ENCODE measurements at regions not wholly inside any gene's neighbourhood (a gene's known extent, or its start where the extent isn't known, plus 50 kb on each side); places are given as distances from the start of the nearest gene placed in this dataset.

DNA sequence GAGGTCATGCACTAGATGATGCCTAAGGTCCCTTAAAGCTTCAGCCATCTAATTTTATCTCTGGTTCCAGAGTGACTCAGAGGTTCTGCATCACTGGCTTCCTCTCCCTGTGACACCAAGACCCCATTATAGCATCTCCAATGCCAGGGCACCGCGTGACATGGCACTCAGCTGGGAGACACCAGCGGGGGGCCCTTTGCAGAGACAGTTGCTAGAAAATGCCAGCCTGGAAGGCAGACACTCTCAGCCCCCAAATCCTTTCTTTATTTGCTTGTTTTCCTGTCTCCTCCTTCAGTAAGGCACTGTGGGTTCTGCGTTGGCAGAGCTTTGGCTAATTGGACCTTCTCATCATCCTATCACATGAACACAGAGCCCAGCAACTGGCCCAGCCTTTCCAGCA is 123.5 kb upstream of the VRK1 start:
- Histone ChIP-seq H3K4me2 (ENCODE audit: low read length) (no peak overlapping the region), H4K20me1 (ENCODE audit: insufficient read depth, low read length) (no peaks in the 10 kb centered on the region), H3K27me3 (ENCODE audit: insufficient read depth, low read length) (no peaks in the 10 kb centered on the region), H3K36me3 (ENCODE audit: insufficient read depth, low read length) (no peaks in the 10 kb centered on the region), H3K79me2 (ENCODE audit: insufficient read depth, low read length) (no peaks in the 10 kb centered on the region), H3K9me3 (ENCODE audit: insufficient read depth, low read depth, low read length) (no peaks in the 10 kb centered on the region), H2AFZ (ENCODE audit: low read depth, low read length) (no peak overlapping the region), H3K4me1 (ENCODE audit: insufficient read depth, low read length) (no peaks in the 10 kb centered on the region), H3K27ac (ENCODE audit: low read depth, low read length) (no peak overlapping the region), H3K9ac (ENCODE audit: low read length) (no peak overlapping the region), H3K4me3 (ENCODE audit: insufficient read depth, low read depth, low read length) (no peak overlapping the region)
- H3K4me3 Mint-ChIP-seq (ENCODE audit: unreplicated experiment): no peak overlapping the region
- no peak for TF ChIP-seq EZH2 (IDR thresholded peaks at IDR 0.05; ENCODE audit: insufficient read depth, low read length)
- TF ChIP-seq, protein P1, sequence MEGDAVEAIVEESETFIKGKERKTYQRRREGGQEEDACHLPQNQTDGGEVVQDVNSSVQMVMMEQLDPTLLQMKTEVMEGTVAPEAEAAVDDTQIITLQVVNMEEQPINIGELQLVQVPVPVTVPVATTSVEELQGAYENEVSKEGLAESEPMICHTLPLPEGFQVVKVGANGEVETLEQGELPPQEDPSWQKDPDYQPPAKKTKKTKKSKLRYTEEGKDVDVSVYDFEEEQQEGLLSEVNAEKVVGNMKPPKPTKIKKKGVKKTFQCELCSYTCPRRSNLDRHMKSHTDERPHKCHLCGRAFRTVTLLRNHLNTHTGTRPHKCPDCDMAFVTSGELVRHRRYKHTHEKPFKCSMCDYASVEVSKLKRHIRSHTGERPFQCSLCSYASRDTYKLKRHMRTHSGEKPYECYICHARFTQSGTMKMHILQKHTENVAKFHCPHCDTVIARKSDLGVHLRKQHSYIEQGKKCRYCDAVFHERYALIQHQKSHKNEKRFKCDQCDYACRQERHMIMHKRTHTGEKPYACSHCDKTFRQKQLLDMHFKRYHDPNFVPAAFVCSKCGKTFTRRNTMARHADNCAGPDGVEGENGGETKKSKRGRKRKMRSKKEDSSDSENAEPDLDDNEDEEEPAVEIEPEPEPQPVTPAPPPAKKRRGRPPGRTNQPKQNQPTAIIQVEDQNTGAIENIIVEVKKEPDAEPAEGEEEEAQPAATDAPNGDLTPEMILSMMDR (IDR thresholded peaks at IDR 0.05; ENCODE audit: insufficient read depth, low read depth, low read length): no peak
- H3K4me1 Mint-ChIP-seq (ENCODE audit: low read depth, unreplicated experiment): no peaks in the 10 kb centered on the region
- peaks cover 32% of the 10 kb centered on the region for H3K27me3 Mint-ChIP-seq (ENCODE audit: low read depth, unreplicated experiment)
- no peak for DNase-seq (ENCODE audit: low read depth)
- no peaks in the 10 kb centered on the region for H3K36me3 Mint-ChIP-seq (ENCODE audit: low read depth, unreplicated experiment)
- H3K9me3 Mint-ChIP-seq (ENCODE audit: unreplicated experiment): peaks cover 5% of the 10 kb centered on the region
- no peak for FAIRE-seq
- no peak overlapping the region for H3K27ac Mint-ChIP-seq (ENCODE audit: unreplicated experiment)

DNA sequence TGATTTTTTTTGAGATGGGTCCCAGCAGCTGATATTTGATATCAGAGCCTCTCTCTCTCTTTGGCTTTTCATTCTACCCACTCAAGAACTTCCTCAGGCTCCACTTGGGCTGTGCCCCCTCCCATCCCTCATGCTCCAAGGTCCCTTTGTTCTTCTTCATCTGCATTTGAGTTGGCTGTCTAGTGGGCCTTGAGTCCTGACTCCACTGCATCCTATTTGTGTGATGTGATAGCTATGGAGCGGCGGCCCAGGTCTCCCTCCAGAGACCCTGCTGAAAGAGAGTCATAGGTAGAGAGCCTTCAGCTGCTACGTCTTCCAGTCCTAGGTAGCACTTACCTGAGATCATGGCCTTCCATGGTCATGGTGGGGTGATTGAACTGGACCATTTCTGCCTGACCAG is 123.1 kb upstream of the VRK1 start:
- Histone ChIP-seq H3K4me3 (ENCODE audit: insufficient read depth, low read depth, low read length) (no peak overlapping the region), H3K4me2 (ENCODE audit: low read length) (no peak overlapping the region), H3K9me3 (ENCODE audit: insufficient read depth, low read depth, low read length) (no peaks in the 10 kb centered on the region), H3K4me1 (ENCODE audit: insufficient read depth, low read length) (no peaks in the 10 kb centered on the region), H2AFZ (ENCODE audit: low read depth, low read length) (no peak overlapping the region), H3K9ac (ENCODE audit: low read length) (no peak overlapping the region), H3K36me3 (ENCODE audit: insufficient read depth, low read length) (no peaks in the 10 kb centered on the region), H3K27ac (ENCODE audit: low read depth, low read length) (no peak overlapping the region), H4K20me1 (ENCODE audit: insufficient read depth, low read length) (no peaks in the 10 kb centered on the region), H3K27me3 (ENCODE audit: insufficient read depth, low read length) (no peaks in the 10 kb centered on the region), H3K79me2 (ENCODE audit: insufficient read depth, low read length) (no peaks in the 10 kb centered on the region)
- DNase-seq (ENCODE audit: low read depth): no peak
- no peak overlapping the region for H3K27ac Mint-ChIP-seq (ENCODE audit: unreplicated experiment)
- TF ChIP-seq, protein P1 (IDR thresholded peaks at IDR 0.05; ENCODE audit: insufficient read depth, low read depth, low read length): no peak
- no peak for TF ChIP-seq EZH2 (IDR thresholded peaks at IDR 0.05; ENCODE audit: insufficient read depth, low read length)
- no peaks in the 10 kb centered on the region for H3K4me1 Mint-ChIP-seq (ENCODE audit: low read depth, unreplicated experiment)
- H3K4me3 Mint-ChIP-seq (ENCODE audit: unreplicated experiment): no peak overlapping the region
- H3K36me3 Mint-ChIP-seq (ENCODE audit: low read depth, unreplicated experiment): no peaks in the 10 kb centered on the region
- peaks cover 5% of the 10 kb centered on the region for H3K9me3 Mint-ChIP-seq (ENCODE audit: unreplicated experiment)
- peaks cover 31% of the 10 kb centered on the region for H3K27me3 Mint-ChIP-seq (ENCODE audit: low read depth, unreplicated experiment)
- FAIRE-seq: no peak

DNA sequence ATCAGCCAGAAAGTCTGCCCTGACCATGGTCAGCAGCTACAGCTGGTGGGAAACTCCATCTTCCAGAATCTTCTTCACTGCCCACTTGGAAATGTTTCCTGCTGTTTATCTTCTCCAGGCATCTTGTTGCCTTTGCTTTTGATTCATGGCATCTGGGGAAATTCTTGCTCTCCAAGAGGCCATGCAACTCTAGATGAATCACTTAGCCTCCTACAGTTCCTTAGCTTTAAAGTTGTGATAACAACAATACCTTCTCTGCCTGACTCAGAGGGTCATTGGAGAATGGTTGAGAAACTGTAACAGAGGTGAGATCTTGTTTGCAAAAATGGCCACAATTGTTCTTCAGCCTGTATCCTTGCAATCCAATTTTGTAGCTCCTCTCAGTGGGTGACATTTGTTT is 121.0 kb upstream of the VRK1 start:
- no peak overlapping the region for H3K4me2 ChIP-seq (ENCODE audit: low read length)
- H3K4me1 ChIP-seq (ENCODE audit: insufficient read depth, low read length): no peaks in the 10 kb centered on the region
- no peak overlapping the region for H3K9ac ChIP-seq (ENCODE audit: low read length)
- H3K36me3 ChIP-seq (ENCODE audit: insufficient read depth, low read length): no peaks in the 10 kb centered on the region
- H3K9me3 Mint-ChIP-seq (ENCODE audit: unreplicated experiment): peaks cover 5% of the 10 kb centered on the region
- H3K27ac ChIP-seq (ENCODE audit: low read depth, low read length): no peak overlapping the region
- FAIRE-seq: no peak
- no peaks in the 10 kb centered on the region for H3K4me1 Mint-ChIP-seq (ENCODE audit: low read depth, unreplicated experiment)
- no peaks in the 10 kb centered on the region for H3K27me3 ChIP-seq (ENCODE audit: insufficient read depth, low read length)
- no peaks in the 10 kb centered on the region for H3K79me2 ChIP-seq (ENCODE audit: insufficient read depth, low read length)
- H3K9me3 ChIP-seq (ENCODE audit: insufficient read depth, low read depth, low read length): no peaks in the 10 kb centered on the region
- H3K4me3 ChIP-seq (ENCODE audit: insufficient read depth, low read depth, low read length): no peak overlapping the region
- peaks cover 18% of the 10 kb centered on the region for H3K27me3 Mint-ChIP-seq (ENCODE audit: low read depth, unreplicated experiment)
- H2AFZ ChIP-seq (ENCODE audit: low read depth, low read length): no peak overlapping the region
- H3K4me3 Mint-ChIP-seq (ENCODE audit: unreplicated experiment): no peak overlapping the region
- no peaks in the 10 kb centered on the region for H4K20me1 ChIP-seq (ENCODE audit: insufficient read depth, low read length)
- TF ChIP-seq EZH2 (IDR thresholded peaks at IDR 0.05; ENCODE audit: insufficient read depth, low read length): no peak
- TF ChIP-seq, protein P1 (IDR thresholded peaks at IDR 0.05; ENCODE audit: insufficient read depth, low read depth, low read length): no peak
- H3K27ac Mint-ChIP-seq (ENCODE audit: unreplicated experiment): no peak overlapping the region
- DNase-seq (ENCODE audit: low read depth): peak; percentile 27
- H3K36me3 Mint-ChIP-seq (ENCODE audit: low read depth, unreplicated experiment): no peaks in the 10 kb centered on the region

All from astrocyte (in vitro differentiated cells and primary cell).